Pancreas (tissue), 10 donors: ENCODE measurements at regions not wholly inside any gene's neighbourhood (a gene's known extent, or its start where the extent isn't known, plus 50 kb on each side); places are given as distances from the start of the nearest gene placed in this dataset.

Experiments used
- ATAC-seq, 4 donors: fragments of 200-7000 bp; cut with Tn5 transposase; one replicate each; pipeline versions ENCODE4 v1.8.0 to v1.9.1; 2020; ENCODE audit warnings: mild to moderate bottlenecking in 4 of 4, moderate library complexity in 4 of 4
- DNase-seq, 6 donors: peaks; one replicate each; pipeline ENCODE4 v3.0.0-alpha.2; 2020
- FAIRE-seq: peaks from 2 replicates; lab custom pipeline; 2012; peaks lifted over from hg19 to GRCh38; lab: Jason Lieb, UNC
- H3K27ac ChIP-seq, 4 donors: fragments of 200-600 bp; sonication (generic); 1 replicate in 3 of 4; 2 replicates in 1 of 4; pipeline versions ENCODE4 v1.5.0 to v1.8.0; 2020
- H3K27me3 ChIP-seq, 4 donors: fragments of 200-600 bp; one replicate each; pipeline ENCODE4 v1.8.0; 2021
- H3K36me3 ChIP-seq, 3 donors: fragments of 200-600 bp; sonication (generic) in 1 of 3; one replicate each; pipeline versions ENCODE4 v1.5.0 to v1.8.0; 2020 to 2021
- H3K4me1 ChIP-seq, 3 donors: fragments of 200-600 bp; one replicate each; pipeline ENCODE4 v1.8.0; 2021
- H3K4me3 ChIP-seq, 4 donors: fragments of 200-600 bp; sonication (generic) in 2 of 4; one replicate each; pipeline versions ENCODE4 v1.5.0 to v1.8.0; 2020 to 2021
- H3K9me3 ChIP-seq, 4 donors: fragments of 200-600 bp; one replicate each; pipeline ENCODE4 v1.8.0; 2021
- CTCF ChIP-seq, 4 donors: fragments of 200-600 bp; sonication (generic) in 3 of 4; IDR thresholded peaks; one replicate each; pipeline versions ENCODE4 v1.5.0 to v1.8.0; 2021; ENCODE audit warnings: antibody characterized with exemption in 4 of 4
- WGBS, 2 donors: extraction: QIAGEN DNeasy Blood & Tissue Kit; methylation state at CpG; one replicate each; pipeline ENCODE4 v1.1.7; 2013; 5-methylcytosine and 5-hydroxymethylcytosine counted together
- intact Hi-C, 3 donors: fragments of 100-400 bp; cut with DNase I; formaldehyde crosslinking; loops; one replicate each; pipeline versions ENCODE4 v1.11.1 to v1.14.2; 2022
- donor health status: healthy with polysubstance abuse.
- donor health status: DM: no; HTN: no; CAD: no; lungs with moderate emphysema.
- donor health status: DM: no; HTN: no; CAD: no.
- donor health status: control.
- donor health status: control.
- donor health status: Bipolar disorder and iron deficiency.
- donor health status: DM: yes; HTN: yes; CAD: no.
- donor health status: DM: no; HTN: no; CAD: no.
- donor health status: DM: no; HTN: no; CAD: no.
- donor health status: DM: yes; HTN: yes; CAD: no.

GRCh38 chr15:31275331-31276262 is 51.0 kb upstream of the KLF13 start:
- H3K4me1 ChIP-seq, result peaks cover 0 to 3% (median 0%) of the 10 kb centered on the region in 3 donors
- H3K36me3 ChIP-seq, result no peaks in the 10 kb centered on the region
- no peak overlapping the region for H3K4me3 ChIP-seq
- no peaks in the 10 kb centered on the region for H3K9me3 ChIP-seq
- ATAC-seq, result no peak
- no peaks in the 10 kb centered on the region for H3K27me3 ChIP-seq
- 85 to 88% methylated on average over 17 of the region's 17 CpGs for WGBS, 2 donors
- intact Hi-C loops, result no loop called here
- no peak for TF ChIP-seq CTCF (IDR thresholded peaks at IDR 0.05)
- no peak for FAIRE-seq
- H3K27ac ChIP-seq, result no peak overlapping the region
- DNase-seq, result no peak

GRCh38 chr15:31276596-31277298 is 49.9 kb upstream of the KLF13 start:
- no peak overlapping the region for H3K27ac ChIP-seq
- ATAC-seq (no peak), FAIRE-seq (no peak), DNase-seq (no peak)
- intact Hi-C loops, result no loop called here
- TF ChIP-seq CTCF (IDR thresholded peaks at IDR 0.05), result no peak
- H3K4me3 ChIP-seq, result no peak overlapping the region
- H3K27me3 ChIP-seq, result no peaks in the 10 kb centered on the region
- H3K36me3 ChIP-seq, result no peaks in the 10 kb centered on the region
- H3K9me3 ChIP-seq, result no peaks in the 10 kb centered on the region
- WGBS, 2 donors, result 80 to 87% methylated on average over 8 of the region's 8 CpGs
- peaks cover 0 to 3% (median 0%) of the 10 kb centered on the region in 3 donors for H3K4me1 ChIP-seq
